ENCODE measurements at regions not wholly inside any gene's neighbourhood (a gene's known extent, or its start where the extent isn't known, plus 50 kb on each side); places are given as distances from the start of the nearest gene placed in this dataset.
A peak's percentile ranks its signal among the peaks of the same experiment; 100 is the strongest.

GRCh38 chr11:69545976-69546617 lies 64.6 kb downstream of the LINC01488 start:
- DNase-seq (ENCODE audit: low spot score) = no peak

- DNase-seq (ENCODE audit: low spot score) = no peak
Measured at GRCh38 chr11:69546735-69547370, 65.4 kb downstream of the LINC01488 start.

GRCh38 chr11:69550846-69551245 lies 69.4 kb downstream of the LINC01488 start:
- DNase-seq (ENCODE audit: low spot score) = no peak

- DNase-seq (ENCODE audit: low spot score) = no peak
Measured at GRCh38 chr11:69551963-69552362, 70.5 kb downstream of the LINC01488 start.

- DNase-seq (ENCODE audit: low spot score) = no peak
Measured at GRCh38 chr11:69552951-69553350, 71.5 kb downstream of the LINC01488 start.

GRCh38 chr11:69553416-69554357 lies 72.2 kb downstream of the LINC01488 start:
- no peak for DNase-seq (ENCODE audit: low spot score)

- no peak for DNase-seq (ENCODE audit: low spot score)
Measured at GRCh38 chr11:69554849-69555248, 73.4 kb downstream of the LINC01488 start.

GRCh38 chr11:69557266-69557665 lies 75.8 kb downstream of the LINC01488 start:
- DNase-seq (ENCODE audit: low spot score) = no peak

- DNase-seq (ENCODE audit: low spot score) = peak; percentile 9
Measured at GRCh38 chr11:69558519-69558941, 77.1 kb downstream of the LINC01488 start.

GRCh38 chr11:69559181-69559580 lies 77.7 kb downstream of the LINC01488 start:
- DNase-seq (ENCODE audit: low spot score) = no peak

- no peak for DNase-seq (ENCODE audit: low spot score)
Measured at GRCh38 chr11:69560141-69560790, 78.8 kb downstream of the LINC01488 start.

- no peak for DNase-seq (ENCODE audit: low spot score)
Measured at GRCh38 chr11:69562302-69562701, 78.7 kb upstream of the CCND1 start.

GRCh38 chr11:69562816-69563215 lies 78.1 kb upstream of the CCND1 start:
- DNase-seq (ENCODE audit: low spot score) = no peak

- no peak for DNase-seq (ENCODE audit: low spot score)
Measured at GRCh38 chr11:69563306-69563705, 77.7 kb upstream of the CCND1 start.

- no peak for DNase-seq (ENCODE audit: low spot score)
Measured at GRCh38 chr11:69563946-69564775, 76.8 kb upstream of the CCND1 start.

GRCh38 chr11:69566001-69566400 lies 75.0 kb upstream of the CCND1 start:
- no peak for DNase-seq (ENCODE audit: low spot score)

- DNase-seq (ENCODE audit: low spot score) = no peak
Measured at GRCh38 chr11:69567951-69568808, 72.8 kb upstream of the CCND1 start.

GRCh38 chr11:69568809-69569097 lies 72.2 kb upstream of the CCND1 start:
- DNase-seq (ENCODE audit: low spot score) = no peak

GRCh38 chr11:69569306-69570200 lies 71.4 kb upstream of the CCND1 start:
- no peak for DNase-seq (ENCODE audit: low spot score)

All from CD4-positive, alpha-beta T cell treated with Interleukin-2 at 100 ng/mL for 4 hours (primary cell).